GM21447 (cell line): ENCODE measurements at regions not wholly inside any gene's neighbourhood (a gene's known extent, or its start where the extent isn't known, plus 50 kb on each side); places are given as distances from the start of the nearest gene placed in this dataset.
"Not testable (repeated sequence)": the region's sequence is repeated elsewhere in the genome, so short reads cannot be mapped to it uniquely, and the experiment has no call there.

Experiments
- ATAC-seq: cut with Tn5 transposase; IDR thresholded peaks from one replicate; pipeline ENCODE4 v1.9.1; 2021; ENCODE audit not compliant: unreplicated experiment

DNA sequence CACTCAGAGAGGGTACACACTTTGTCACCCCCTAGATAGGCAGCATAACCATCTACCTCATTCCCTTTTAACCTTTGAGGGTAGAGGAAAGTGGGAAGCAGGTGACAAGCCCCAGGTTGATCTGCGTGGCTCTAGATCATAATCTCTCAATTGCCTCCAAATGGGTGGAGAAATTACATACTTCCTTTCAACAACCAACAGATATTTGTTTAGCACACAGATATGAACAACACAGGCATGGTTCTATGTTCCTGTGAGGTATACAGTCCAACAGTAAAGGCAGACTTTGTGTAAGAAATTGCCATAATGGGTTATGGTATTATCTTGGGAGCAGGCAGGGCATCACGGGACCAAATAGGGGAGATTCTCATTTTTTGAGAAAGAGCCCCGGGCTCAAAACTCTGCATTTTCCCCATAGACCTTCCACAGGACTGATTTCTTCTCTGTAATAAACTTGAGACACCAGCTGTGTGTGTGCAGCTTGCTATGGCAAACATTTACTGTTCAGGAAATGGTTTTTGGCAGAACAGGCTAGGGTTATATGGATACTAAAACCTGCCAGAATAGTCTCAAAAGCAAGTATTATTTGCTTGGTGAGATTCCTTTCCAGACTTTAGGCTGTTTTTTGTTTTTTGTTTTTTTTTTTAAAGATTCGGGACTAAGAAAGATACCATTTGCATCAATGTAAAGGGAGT lies 126.2 kb downstream of the CD164 start:
- no peak for ATAC-seq

- no peak for ATAC-seq
Observed at GRCh38 chr6:109255087-109255486, 127.2 kb downstream of the CD164 start.

GRCh38 chr6:109253366-109253765 lies 128.9 kb downstream of the CD164 start:
- ATAC-seq = no peak

DNA sequence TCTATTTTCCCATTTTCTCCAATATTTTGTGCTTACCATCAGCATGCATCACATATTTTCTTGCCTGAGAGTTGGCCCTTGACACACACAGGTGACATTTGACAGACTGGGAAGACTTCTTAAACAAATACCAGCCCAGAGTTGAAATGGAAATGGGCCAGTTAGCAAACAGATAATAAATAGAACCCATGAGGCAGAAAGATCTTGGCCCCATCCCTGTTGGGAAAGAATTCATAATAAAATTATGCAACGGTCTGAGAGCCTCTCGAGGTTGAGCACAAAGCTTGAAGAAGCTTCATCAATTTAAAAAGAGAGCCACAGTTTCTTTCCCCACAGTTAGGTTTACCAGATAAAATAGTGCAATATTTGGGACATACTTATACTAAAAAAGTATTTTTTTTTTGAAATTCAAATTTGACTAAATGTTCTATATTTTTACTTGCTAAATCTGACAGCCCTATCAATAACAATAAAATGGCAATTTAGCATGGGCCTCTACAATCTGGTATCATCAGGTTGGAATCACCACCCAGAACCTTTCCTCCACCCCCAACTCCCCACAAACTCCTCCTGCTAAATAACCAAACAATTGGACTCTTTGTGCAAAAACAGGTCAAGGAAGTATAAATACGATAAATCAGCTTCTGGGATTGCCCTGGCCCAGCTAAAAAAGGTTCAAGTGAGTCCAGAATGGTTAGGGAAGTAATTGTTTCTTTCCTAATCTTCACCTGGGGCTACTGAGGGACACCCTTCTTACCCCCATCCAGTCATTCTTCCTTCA lies 129.8 kb downstream of the CD164 start:
- ATAC-seq = no peak

GRCh38 chr6:109251839-109252238 lies 130.4 kb downstream of the CD164 start:
- ATAC-seq = no peak

DNA sequence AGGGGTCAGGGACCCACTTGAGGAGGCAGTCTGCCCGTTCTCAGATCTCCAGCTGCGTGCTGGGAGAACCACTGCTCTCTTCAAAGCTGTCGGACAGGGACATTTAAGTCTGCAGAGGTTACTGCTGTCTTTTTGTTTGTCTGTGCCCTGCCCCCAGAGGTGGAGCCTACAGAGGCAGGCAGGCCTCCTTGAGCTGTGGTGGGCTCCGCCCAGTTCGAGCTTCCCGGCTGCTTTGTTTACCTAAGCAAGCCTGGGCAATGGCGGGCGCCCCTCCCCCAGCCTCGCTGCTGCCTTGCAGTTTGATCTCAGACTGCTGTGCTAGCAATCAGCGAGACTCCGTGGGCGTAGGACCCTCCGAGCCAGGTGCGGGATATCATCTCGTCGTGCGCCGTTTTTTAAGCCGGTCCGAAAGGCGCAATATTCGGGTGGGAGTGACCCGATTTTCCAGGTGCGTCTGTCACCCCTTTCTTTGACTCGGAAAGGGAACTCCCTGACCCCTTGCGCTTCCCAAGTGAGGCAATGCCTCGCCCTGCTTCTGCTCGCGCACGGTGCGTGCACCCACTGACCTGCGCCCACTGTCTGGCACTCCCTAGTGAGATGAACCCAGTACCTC lies 131.6 kb downstream of the CD164 start:
- ATAC-seq = not testable (repeated sequence)

- ATAC-seq = no peak
Observed at GRCh38 chr6:109243863-109244825, 138.1 kb downstream of the CD164 start.

- no peak for ATAC-seq
Observed at GRCh38 chr6:109242925-109243324, 139.3 kb downstream of the CD164 start.

DNA sequence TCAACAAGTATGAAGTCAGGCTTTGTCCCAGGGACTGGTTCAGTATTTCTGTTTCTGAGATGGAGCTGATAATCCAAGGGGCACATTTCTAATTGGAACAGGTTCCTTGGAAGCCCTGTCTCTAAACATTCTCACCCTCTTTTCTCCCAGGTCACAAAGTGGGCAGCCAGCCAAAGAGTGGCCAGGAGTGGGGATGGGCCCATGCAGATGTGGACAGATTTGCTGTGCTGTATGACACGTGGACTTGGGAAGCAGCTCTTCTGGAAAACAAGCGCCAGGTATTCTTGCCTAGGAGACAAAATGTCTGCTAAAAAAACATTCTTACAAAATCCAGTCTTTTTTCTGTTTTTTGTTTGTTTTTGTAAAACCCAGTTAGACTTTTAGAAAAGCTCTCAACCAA lies 140.2 kb downstream of the CD164 start:
- no peak for ATAC-seq

DNA sequence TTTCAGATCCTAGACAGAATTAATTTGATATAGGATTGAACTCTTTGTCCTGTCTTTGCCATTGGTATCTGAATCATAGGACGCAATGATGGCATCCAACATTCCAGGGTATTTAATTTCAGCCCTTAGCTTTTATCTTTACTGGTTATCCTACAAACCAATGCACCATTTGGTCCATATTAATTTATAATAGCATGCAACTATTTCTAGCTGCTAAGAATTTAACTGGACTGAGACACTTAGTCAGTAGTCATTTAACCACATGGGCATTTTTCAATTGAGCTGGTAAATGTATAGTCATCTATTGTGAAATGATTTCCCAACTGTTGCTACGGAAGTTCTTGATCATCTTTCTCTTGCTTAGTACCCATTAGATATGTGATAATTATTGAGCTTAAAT lies 141.1 kb downstream of the CD164 start:
- ATAC-seq = no peak

DNA sequence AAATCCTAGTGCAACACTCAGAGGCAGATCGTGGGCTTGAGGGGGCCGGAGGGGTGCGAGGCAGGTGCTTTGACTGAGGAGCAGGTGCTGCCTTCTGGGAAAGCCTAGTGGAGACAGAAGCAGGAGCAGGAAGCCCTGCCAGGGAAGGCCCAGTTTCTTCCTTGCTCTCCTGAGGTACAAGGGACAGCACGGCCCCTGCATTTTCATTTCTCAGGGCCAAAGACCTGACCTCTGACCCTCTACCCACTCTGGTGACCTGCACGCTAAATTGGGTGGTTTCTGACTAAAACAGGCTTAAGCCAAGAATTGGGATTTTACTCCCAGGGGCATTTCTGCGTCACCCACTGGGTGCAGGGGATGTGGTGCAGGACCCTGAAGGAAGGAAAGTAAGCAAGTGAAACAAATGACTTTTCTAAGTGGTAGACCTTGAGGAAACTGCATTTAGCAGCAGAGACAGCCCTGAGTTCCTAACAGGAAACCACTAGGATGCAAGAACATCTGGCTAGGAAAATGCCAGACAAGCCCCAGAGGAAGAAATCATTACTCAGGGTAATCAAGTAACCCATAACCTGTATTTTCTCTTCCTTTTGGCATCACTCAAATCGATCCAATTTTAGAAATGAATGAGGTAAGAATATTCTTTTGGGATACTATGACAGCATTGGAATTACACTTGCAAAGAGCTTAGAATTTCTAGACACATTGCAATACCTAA lies 141.7 kb downstream of the CD164 start:
- ATAC-seq = no peak

DNA sequence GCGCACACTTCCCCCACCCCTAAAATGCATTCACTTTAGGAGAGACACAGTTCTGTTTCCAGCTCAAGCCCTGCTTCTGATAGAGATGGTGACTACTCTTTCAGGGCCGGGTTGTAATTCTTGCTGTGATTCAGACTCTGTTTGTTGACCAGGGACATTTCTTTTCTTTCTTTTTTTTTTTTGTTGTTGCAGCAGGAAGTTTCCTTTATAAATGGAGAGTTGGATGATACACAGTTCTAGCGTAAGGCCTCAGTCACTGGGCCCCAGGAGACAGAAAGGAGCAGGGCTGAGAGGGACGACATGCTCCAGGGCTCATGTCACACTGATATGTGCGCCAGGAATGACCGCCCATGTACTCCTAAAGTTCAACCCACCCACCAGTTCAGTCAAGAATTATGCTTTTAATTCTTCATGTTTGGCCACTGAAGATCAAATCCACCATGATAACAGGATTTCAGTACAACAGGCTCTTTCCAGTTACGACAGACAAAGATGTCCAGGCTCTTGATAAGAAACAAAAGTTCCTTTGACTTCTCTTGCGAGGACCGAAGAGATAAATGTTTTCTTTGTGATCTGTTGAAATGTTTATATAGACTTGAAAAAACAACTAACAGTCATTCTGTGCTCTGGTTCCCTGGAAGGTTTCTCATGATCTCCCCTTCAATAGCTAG lies 142.5 kb downstream of the CD164 start:
- no peak for ATAC-seq

DNA sequence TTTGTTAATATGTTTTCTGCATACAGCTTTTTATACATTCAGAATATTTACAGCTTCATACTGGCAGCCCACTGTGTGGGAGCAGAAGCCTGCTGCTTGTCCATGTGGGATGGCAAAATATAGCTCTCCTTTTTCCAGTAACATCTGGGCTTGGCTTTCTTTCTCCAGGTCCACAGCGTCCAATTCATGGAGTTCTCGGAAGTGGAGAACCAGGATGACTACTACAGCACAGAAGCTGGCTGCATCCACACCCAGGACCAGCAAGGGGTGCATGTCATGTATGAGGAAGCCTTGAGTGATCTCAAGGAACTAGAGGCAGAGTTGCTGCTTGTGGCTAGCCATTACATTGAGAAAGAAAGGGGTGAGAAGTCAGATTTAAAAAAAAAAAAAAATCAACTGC lies 143.1 kb downstream of the CD164 start:
- no peak for ATAC-seq

DNA sequence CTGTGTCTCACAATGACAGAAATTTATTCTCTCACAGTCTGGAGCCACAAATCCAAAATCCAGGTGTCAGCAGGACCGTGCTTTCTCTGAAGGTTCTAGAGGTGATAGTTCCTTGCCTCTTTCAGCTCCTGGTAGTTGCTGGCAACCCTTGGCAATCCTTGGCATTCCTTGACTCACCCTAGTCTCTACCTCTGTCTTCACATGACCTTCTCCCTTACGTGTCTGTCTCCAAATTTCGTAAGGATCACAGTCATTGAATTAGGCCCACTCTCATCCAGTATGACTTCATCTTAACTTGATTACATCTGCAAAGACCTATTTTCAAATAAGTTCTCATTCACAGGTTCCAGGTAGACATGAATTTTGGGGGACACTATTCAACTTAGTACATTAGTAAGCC lies 143.1 kb downstream of the CEP57L1 start:
- no peak for ATAC-seq

DNA sequence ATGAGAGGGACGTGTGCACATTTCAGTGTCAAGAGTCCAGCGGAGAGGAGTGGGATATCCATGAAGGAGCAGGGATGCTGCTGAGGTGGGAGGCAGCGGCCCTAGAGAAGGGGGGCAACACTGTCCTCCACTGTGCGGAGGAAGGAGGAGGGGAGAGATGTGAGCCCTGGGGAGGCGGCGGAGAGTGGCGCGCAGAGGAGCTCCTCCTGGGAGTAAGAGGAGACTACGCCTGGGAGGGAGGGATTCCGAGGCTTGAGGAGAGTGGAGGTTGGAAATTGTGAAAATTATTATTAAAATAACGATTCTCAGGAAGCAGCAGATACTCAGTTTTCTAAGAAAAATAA lies 142.7 kb downstream of the CEP57L1 start:
- ATAC-seq = no peak

DNA sequence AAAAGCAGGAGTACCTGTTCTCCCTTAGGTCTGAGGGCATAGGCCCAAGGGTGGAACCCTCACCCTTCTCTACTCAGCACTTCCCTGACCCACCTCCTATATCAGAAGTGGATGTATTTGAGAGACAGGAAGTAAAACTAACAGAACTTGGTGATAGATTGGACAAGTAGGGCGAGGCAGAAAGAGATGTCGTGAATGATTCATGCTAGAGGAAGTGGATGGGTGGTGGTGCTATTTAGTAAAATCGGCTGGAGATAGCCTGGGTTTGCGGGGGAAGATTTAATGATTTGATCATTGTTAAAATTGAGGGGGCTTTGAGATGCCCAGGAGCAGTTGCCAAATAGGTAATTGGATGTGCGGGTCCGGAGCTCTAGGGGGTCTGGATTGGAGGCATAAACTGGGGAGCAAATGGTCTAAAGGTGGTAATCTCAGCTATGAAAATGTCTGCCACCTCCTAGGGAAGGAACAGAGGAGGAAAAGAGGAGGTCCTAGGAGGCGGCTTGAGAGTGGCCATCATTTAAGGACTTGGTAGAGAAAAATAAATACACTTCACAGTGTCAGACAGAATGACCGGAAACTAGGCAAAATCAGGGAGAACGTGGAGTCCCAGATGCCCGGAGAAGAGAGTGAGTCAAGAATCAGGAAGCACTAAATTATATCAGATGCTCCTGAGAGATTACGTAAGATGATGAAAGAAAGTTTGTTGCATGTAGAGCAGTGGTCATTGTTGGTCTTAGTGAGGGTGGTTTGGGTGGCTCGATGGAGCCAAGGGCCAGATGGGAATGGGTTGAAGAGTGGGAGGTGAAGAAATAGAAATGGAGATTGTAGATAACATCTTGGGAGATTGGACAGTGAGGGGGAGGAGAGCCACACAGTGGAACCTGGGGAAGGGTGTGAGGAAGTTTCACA lies 142.0 kb downstream of the CEP57L1 start:
- ATAC-seq = no peak

- no peak for ATAC-seq
Observed at GRCh38 chr6:109236115-109237076, 141.1 kb downstream of the CEP57L1 start.
